MCF 10A (cell line): ENCODE measurements at regions not wholly inside any gene's neighbourhood (a gene's known extent, or its start where the extent isn't known, plus 50 kb on each side); places are given as distances from the start of the nearest gene placed in this dataset.

ENCODE experiments used
- BruUV-seq: library from RNA; stranded (reverse); fragments of 400-500 nt; replicated peaks from 2 replicates; lab custom pipeline; 2021; lab: Mats Ljungman, UMichigan
- CTCF ChIA-PET: fragments of 300-600 bp; sonication (Branson Sonifier 250); formaldehyde crosslinking; extraction: SDS; loops from one replicate; lab custom pipeline; 2021; ENCODE audit warnings: antibody characterized with exemption, inconsistent platforms; lab: Yijun Ruan, JAX
- POLR2A ChIA-PET: fragments of 300-600, 350-650 bp; sonication (Branson Sonifier 250); formaldehyde crosslinking; extraction: SDS; loops from one replicate; lab custom pipeline; 2020; ENCODE audit warnings: antibody characterized with exemption, inconsistent platforms; lab: Yijun Ruan, JAX
- DNase-seq: peaks from one replicate; pipeline ENCODE4 v3.0.0-alpha.2; 2018; ENCODE audit not compliant: unreplicated experiment
- H3K27ac Mint-ChIP-seq: one replicate; pipeline ENCODE4 v1.8.0; 2022; ENCODE audit warnings: mild to moderate bottlenecking, low read depth, mixed read lengths; ENCODE audit not compliant: unreplicated experiment
- H3K27me3 Mint-ChIP-seq: one replicate; pipeline ENCODE4 v1.8.0; 2022; ENCODE audit warnings: mixed read lengths; ENCODE audit not compliant: insufficient read depth, unreplicated experiment
- H3K36me3 Mint-ChIP-seq: one replicate; pipeline ENCODE4 v1.8.0; 2022; ENCODE audit warnings: mild to moderate bottlenecking, moderate library complexity, mixed read lengths; ENCODE audit not compliant: insufficient read depth, unreplicated experiment
- H3K4me1 Mint-ChIP-seq: one replicate; pipeline ENCODE4 v1.8.0; 2022; ENCODE audit warnings: mixed read lengths; ENCODE audit not compliant: insufficient read depth, unreplicated experiment
- H3K4me3 Mint-ChIP-seq: one replicate; pipeline ENCODE4 v1.8.0; 2022; ENCODE audit warnings: mild to moderate bottlenecking, moderate library complexity, mixed read lengths; ENCODE audit not compliant: unreplicated experiment
- H3K9me3 Mint-ChIP-seq: one replicate; pipeline ENCODE4 v1.8.0; 2022; ENCODE audit warnings: mixed read lengths; ENCODE audit not compliant: unreplicated experiment
- intact Hi-C: fragments of 100-400 bp; cut with micrococcal nuclease; formaldehyde crosslinking; loops from 2 replicates; pipeline ENCODE4 v1.14.1; 2022
- TF ChIP-seq, protein P1 (sequence below): fragments of 200-600 bp; IDR thresholded peaks from one replicate; pipeline ENCODE4 v1.8.0; 2022; ENCODE audit warnings: antibody characterized with exemption, mild to moderate bottlenecking; ENCODE audit not compliant: unreplicated experiment

DNA sequence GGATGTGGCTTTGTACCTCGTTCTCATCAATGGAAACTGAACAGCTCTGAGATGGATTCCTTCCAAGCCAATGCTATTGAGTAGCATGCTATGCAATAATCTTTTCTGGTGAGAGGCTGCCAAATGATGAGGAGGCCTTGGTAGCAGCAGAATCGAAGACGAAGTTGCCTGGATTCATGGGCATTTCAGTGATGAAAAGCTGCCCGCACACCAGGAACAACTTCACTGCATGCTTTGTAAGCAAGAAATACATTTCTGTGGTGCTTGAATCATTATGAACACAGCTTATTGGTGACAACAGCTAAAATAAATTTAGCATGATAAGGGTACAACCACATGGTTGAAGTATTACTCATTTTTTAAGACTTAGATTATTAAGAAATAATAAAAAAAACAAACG, 246.8 kb upstream of the ROBO1 start:
- no peak for DNase-seq
- Mint-ChIP-seq H3K36me3 (no peaks in the 10 kb centered on the region), H3K9me3 (no peaks in the 10 kb centered on the region), H3K27me3 (no peaks in the 10 kb centered on the region), H3K27ac (no peak overlapping the region), H3K4me1 (no peaks in the 10 kb centered on the region), H3K4me3 (no peak overlapping the region)
- POLR2A ChIA-PET: no interaction called here
- CTCF ChIA-PET: no interaction called here
- intact Hi-C loops: no loop called here
- TF ChIP-seq, protein P1, sequence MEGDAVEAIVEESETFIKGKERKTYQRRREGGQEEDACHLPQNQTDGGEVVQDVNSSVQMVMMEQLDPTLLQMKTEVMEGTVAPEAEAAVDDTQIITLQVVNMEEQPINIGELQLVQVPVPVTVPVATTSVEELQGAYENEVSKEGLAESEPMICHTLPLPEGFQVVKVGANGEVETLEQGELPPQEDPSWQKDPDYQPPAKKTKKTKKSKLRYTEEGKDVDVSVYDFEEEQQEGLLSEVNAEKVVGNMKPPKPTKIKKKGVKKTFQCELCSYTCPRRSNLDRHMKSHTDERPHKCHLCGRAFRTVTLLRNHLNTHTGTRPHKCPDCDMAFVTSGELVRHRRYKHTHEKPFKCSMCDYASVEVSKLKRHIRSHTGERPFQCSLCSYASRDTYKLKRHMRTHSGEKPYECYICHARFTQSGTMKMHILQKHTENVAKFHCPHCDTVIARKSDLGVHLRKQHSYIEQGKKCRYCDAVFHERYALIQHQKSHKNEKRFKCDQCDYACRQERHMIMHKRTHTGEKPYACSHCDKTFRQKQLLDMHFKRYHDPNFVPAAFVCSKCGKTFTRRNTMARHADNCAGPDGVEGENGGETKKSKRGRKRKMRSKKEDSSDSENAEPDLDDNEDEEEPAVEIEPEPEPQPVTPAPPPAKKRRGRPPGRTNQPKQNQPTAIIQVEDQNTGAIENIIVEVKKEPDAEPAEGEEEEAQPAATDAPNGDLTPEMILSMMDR: no peak
- BruUV-seq: no TSS peak

DNA sequence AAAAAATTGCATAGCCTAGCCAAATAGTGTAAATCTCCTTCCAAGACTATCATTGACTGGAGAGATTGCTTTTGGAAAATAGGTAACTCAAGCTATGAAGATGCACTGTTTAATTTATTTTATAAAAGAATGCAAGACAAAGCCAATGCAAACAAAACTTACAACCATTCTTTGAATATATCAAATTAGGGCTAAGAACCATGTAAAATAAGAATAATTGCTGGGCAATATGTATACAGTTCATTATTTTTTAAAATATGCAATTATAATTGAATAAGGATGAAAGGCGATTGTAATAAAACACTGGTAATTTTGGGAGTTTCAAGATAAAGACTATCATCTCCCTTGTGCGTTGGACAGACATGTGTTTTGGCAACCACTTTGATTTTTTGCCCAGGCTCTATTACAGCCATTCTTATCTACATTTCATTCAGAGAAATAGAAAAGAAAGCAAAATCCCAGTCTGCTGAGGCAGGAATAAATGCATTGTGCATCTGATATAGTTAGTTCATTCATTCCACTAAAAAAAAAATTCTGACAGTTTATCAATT, 242.3 kb upstream of the ROBO1 start:
- no TSS peak for BruUV-seq
- TF ChIP-seq, protein P1: no peak

GRCh38 chr3:80007522-80007921, 239.7 kb upstream of the ROBO1 start:
- no TSS peak for BruUV-seq
- H3K9me3 Mint-ChIP-seq: peaks cover 10% of the 10 kb centered on the region
- H3K4me1 Mint-ChIP-seq: no peaks in the 10 kb centered on the region
- intact Hi-C loops: no loop called here
- no peak for DNase-seq
- TF ChIP-seq, protein P1: no peak
- POLR2A ChIA-PET: no interaction called here
- no peaks in the 10 kb centered on the region for H3K27me3 Mint-ChIP-seq
- no peak overlapping the region for H3K27ac Mint-ChIP-seq
- no peak overlapping the region for H3K4me3 Mint-ChIP-seq
- H3K36me3 Mint-ChIP-seq: no peaks in the 10 kb centered on the region
- CTCF ChIA-PET: no interaction called here

More for the DNA sequence above, 242.3 kb upstream of the ROBO1 start:
- peaks cover 10% of the 10 kb centered on the region for H3K9me3 Mint-ChIP-seq
- ChIA-PET POLR2A (no interaction called here), CTCF (no interaction called here)
- H3K27me3 Mint-ChIP-seq: no peaks in the 10 kb centered on the region
- no peak overlapping the region for H3K27ac Mint-ChIP-seq
- no peaks in the 10 kb centered on the region for H3K36me3 Mint-ChIP-seq
- H3K4me3 Mint-ChIP-seq: no peak overlapping the region
- no peaks in the 10 kb centered on the region for H3K4me1 Mint-ChIP-seq
- intact Hi-C loops: no loop called here
- no peak for DNase-seq

DNA sequence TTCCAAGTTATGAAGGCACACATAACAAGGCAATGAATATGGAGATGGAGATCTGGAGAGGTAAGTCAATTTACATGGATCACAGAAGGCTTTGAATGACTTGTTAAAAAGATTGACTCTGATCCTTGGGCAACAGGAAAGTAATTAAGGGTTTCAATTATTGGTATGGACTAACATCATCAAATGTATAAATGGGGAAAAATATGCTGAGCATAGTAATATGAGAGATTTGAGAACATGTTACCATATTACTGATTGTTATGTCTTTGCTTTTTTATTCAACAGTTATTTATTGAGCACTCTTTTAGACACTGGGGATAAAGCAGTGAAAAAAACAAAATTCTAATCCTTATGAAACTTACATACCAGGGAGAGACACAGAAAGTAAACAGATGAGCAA, 238.5 kb upstream of the ROBO1 start:
- intact Hi-C loops: no loop called here
- POLR2A ChIA-PET: no interaction called here

More for the DNA sequence above, 238.5 kb upstream of the ROBO1 start:
- CTCF ChIA-PET: no interaction called here
- TF ChIP-seq, protein P1: no peak
- H3K4me1 Mint-ChIP-seq: no peaks in the 10 kb centered on the region
- no peaks in the 10 kb centered on the region for H3K36me3 Mint-ChIP-seq
- peaks cover 10% of the 10 kb centered on the region for H3K9me3 Mint-ChIP-seq
- no peaks in the 10 kb centered on the region for H3K27me3 Mint-ChIP-seq
- DNase-seq: no peak
- H3K4me3 Mint-ChIP-seq: no peak overlapping the region
- no peak overlapping the region for H3K27ac Mint-ChIP-seq
- BruUV-seq: no TSS peak
